HL-60 (cell line): ENCODE measurements at regions not wholly inside any gene's neighbourhood (a gene's known extent, or its start where the extent isn't known, plus 50 kb on each side); places are given as distances from the start of the nearest gene placed in this dataset.
"Not testable (repeated sequence)": the region's sequence is repeated elsewhere in the genome, so short reads cannot be mapped to it uniquely, and the experiment has no call there.

Experiments used
- GABPA ChIP-seq: IDR thresholded peaks from 2 replicates; pipeline ENCODE4 v1.6.1; 2012; ENCODE audit warnings: low read depth
- POLR2AphosphoS5 ChIP-seq: IDR thresholded peaks from 2 replicates; pipeline ENCODE4 v1.6.1; 2012; ENCODE audit warnings: low read depth
- REST ChIP-seq: IDR thresholded peaks from 2 replicates; pipeline ENCODE4 v1.6.1; 2012; ENCODE audit warnings: low read depth; ENCODE audit not compliant: insufficient replicate concordance
- SPI1 ChIP-seq: IDR thresholded peaks from 2 replicates; pipeline ENCODE4 v1.6.1; 2012; ENCODE audit warnings: low read depth, mild to moderate bottlenecking, borderline replicate concordance
- TF ChIP-seq, protein P1 (sequence below): IDR thresholded peaks from one replicate; pipeline ENCODE4 v1.5.1; 2011; ENCODE audit warnings: low read length, control low read depth, inconsistent platforms; ENCODE audit not compliant: insufficient read depth

DNA sequence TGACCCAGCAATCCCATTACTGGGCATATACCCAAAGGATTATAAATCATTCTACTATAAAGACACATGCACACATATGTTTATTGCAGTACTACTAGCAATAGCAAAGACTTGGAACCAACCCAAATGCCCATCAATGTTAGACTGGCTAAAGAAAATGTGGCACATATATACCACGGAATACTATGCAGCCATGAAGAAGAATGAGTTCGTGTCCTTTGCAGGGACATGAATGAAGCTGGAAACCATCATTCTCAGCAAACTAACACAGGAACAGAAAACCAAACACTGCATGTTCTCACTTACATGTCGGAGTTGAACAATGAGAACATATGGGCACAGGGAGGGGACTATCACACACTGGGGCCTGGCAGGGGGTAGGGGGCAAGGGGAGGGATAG, 183.0 kb downstream of the HACE1 start:
- TF ChIP-seq POLR2AphosphoS5, REST, GABPA, SPI1: not testable (repeated sequence)
- TF ChIP-seq, protein P1, sequence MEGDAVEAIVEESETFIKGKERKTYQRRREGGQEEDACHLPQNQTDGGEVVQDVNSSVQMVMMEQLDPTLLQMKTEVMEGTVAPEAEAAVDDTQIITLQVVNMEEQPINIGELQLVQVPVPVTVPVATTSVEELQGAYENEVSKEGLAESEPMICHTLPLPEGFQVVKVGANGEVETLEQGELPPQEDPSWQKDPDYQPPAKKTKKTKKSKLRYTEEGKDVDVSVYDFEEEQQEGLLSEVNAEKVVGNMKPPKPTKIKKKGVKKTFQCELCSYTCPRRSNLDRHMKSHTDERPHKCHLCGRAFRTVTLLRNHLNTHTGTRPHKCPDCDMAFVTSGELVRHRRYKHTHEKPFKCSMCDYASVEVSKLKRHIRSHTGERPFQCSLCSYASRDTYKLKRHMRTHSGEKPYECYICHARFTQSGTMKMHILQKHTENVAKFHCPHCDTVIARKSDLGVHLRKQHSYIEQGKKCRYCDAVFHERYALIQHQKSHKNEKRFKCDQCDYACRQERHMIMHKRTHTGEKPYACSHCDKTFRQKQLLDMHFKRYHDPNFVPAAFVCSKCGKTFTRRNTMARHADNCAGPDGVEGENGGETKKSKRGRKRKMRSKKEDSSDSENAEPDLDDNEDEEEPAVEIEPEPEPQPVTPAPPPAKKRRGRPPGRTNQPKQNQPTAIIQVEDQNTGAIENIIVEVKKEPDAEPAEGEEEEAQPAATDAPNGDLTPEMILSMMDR, result not testable (repeated sequence)
